G401.6 (cell line): ENCODE measurements at regions not wholly inside any gene's neighbourhood (a gene's known extent, or its start where the extent isn't known, plus 50 kb on each side); places are given as distances from the start of the nearest gene placed in this dataset.

Source experiments
- FAIRE-seq: peaks from 2 replicates; lab custom pipeline; 2012; peaks lifted over from hg19 to GRCh38; lab: Jason Lieb, UNC

- no peak for FAIRE-seq
These were observed 213.8 kb downstream of the HRH4 start for GRCh38 chr18:24674200-24674599.

- FAIRE-seq: peak; percentile 79
These were observed 214.2 kb downstream of the HRH4 start for GRCh38 chr18:24674605-24675004.

GRCh38 chr18:24677011-24677410 is 216.6 kb downstream of the HRH4 start:
- FAIRE-seq: no peak

- FAIRE-seq: no peak
These were observed 217.7 kb downstream of the HRH4 start for GRCh38 chr18:24678107-24678506.

GRCh38 chr18:24678626-24679025 is 218.2 kb downstream of the HRH4 start:
- FAIRE-seq: no peak

GRCh38 chr18:24679062-24679461 is 218.6 kb downstream of the HRH4 start:
- FAIRE-seq: no peak

GRCh38 chr18:24683925-24684324 is 223.5 kb downstream of the HRH4 start:
- no peak for FAIRE-seq

GRCh38 chr18:24685254-24685959 is 225.0 kb downstream of the HRH4 start:
- no peak for FAIRE-seq

- FAIRE-seq: no peak
These were observed 234.7 kb downstream of the HRH4 start for GRCh38 chr18:24695168-24695567.

- no peak for FAIRE-seq
These were observed 241.6 kb downstream of the HRH4 start for GRCh38 chr18:24702001-24702515.

GRCh38 chr18:24703316-24703715 is 242.9 kb downstream of the HRH4 start:
- no peak for FAIRE-seq

- peak; percentile 93 for FAIRE-seq
These were observed 244.7 kb downstream of the HRH4 start for GRCh38 chr18:24704946-24705630.

GRCh38 chr18:24710474-24710873 is 250.0 kb downstream of the HRH4 start:
- no peak for FAIRE-seq

GRCh38 chr18:24719791-24720190 is 259.4 kb downstream of the HRH4 start:
- no peak for FAIRE-seq

- no peak for FAIRE-seq
These were observed 261.0 kb downstream of the HRH4 start for GRCh38 chr18:24721388-24721787.

- FAIRE-seq: no peak
These were observed 265.4 kb downstream of the HRH4 start for GRCh38 chr18:24725644-24726415.

- peak; percentile 98 for FAIRE-seq
These were observed 266.5 kb downstream of the HRH4 start for GRCh38 chr18:24726727-24727492.

- no peak for FAIRE-seq
These were observed 267.2 kb downstream of the HRH4 start for GRCh38 chr18:24727685-24728084.

- no peak for FAIRE-seq
These were observed 270.7 kb downstream of the HRH4 start for GRCh38 chr18:24731158-24731557.

GRCh38 chr18:24731981-24732380 is 271.5 kb downstream of the HRH4 start:
- peak; percentile 37 for FAIRE-seq

- FAIRE-seq: no peak
These were observed 273.6 kb downstream of the HRH4 start for GRCh38 chr18:24734058-24734457.

GRCh38 chr18:24735624-24736231 is 275.3 kb downstream of the HRH4 start:
- no peak for FAIRE-seq
